ENCODE measurements at regions not wholly inside any gene's neighbourhood (a gene's known extent, or its start where the extent isn't known, plus 50 kb on each side); places are given as distances from the start of the nearest gene placed in this dataset.
"Not testable (repeated sequence)": the region's sequence is repeated elsewhere in the genome, so short reads cannot be mapped to it uniquely, and the experiment has no call there.

DNA sequence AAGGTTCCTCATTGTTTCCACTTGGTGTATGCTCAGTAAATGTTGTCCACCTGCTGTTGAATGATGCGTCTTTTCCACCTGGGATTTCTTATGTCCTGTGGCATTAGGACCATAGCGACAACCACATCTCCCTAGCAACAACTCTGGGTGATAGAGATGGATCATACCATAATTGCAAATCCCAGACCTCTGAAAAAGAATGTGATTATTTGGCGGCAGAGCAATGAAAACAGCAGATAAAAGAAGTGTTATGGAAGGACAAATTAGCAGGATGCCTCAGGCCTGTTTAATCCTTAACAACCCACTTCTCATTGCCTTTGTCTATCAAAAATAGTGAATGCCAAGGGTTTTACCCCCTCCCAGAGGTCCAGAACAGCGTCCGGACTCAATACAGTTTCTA is 278.9 kb downstream of the TSN start:
- no peak overlapping the region for H3K4me3 ChIP-seq (ENCODE audit: low read depth, low read length)
- H3K27me3 ChIP-seq (ENCODE audit: control insufficient read depth, insufficient read depth, low read length): no peaks in the 10 kb centered on the region
- no peaks in the 10 kb centered on the region for H3K9me3 ChIP-seq (ENCODE audit: control insufficient read depth, insufficient read depth, low read length)
- ChIA-PET POLR2A (no interaction called here), CTCF (no interaction called here)
- TF ChIP-seq CTCF (IDR thresholded peaks at IDR 0.05; ENCODE audit: low read depth, low read length): no peak
- H3K27ac ChIP-seq (ENCODE audit: low read depth, low read length): no peak overlapping the region
- DNase-seq (ENCODE audit: low read depth, low spot score): no peak

GRCh38 chr2:122034777-122035176 is 279.3 kb downstream of the TSN start:
- DNase-seq (ENCODE audit: low read depth, low spot score): no peak
- no peaks in the 10 kb centered on the region for H3K9me3 ChIP-seq (ENCODE audit: control insufficient read depth, insufficient read depth, low read length)
- CTCF ChIA-PET: no interaction called here
- no peak overlapping the region for H3K4me3 ChIP-seq (ENCODE audit: low read depth, low read length)
- no peak overlapping the region for H3K27ac ChIP-seq (ENCODE audit: low read depth, low read length)
- no peaks in the 10 kb centered on the region for H3K27me3 ChIP-seq (ENCODE audit: control insufficient read depth, insufficient read depth, low read length)
- no peak for TF ChIP-seq CTCF (IDR thresholded peaks at IDR 0.05; ENCODE audit: low read depth, low read length)
- POLR2A ChIA-PET: no interaction called here

- POLR2A ChIA-PET; CTCF ChIA-PET; H3K9me3 ChIP-seq (ENCODE audit: control insufficient read depth, insufficient read depth, low read length): not testable (repeated sequence)
Observed at GRCh38 chr2:122038816-122039215, 283.4 kb downstream of the TSN start.

GRCh38 chr2:122041455-122041854 is 286.0 kb downstream of the TSN start:
- Histone ChIP-seq H3K27me3 (ENCODE audit: control insufficient read depth, insufficient read depth, low read length) (no peaks in the 10 kb centered on the region), H3K4me3 (ENCODE audit: low read depth, low read length) (no peak overlapping the region), H3K27ac (ENCODE audit: low read depth, low read length) (no peak overlapping the region), H3K9me3 (ENCODE audit: control insufficient read depth, insufficient read depth, low read length) (no peaks in the 10 kb centered on the region)
- ChIA-PET POLR2A (no interaction called here), CTCF (no interaction called here)
- DNase-seq (ENCODE audit: low read depth, low spot score): no peak
- TF ChIP-seq CTCF (IDR thresholded peaks at IDR 0.05; ENCODE audit: low read depth, low read length): no peak

More at GRCh38 chr2:122038816-122039215, 283.4 kb downstream of the TSN start:
- DNase-seq (ENCODE audit: low read depth, low spot score); H3K27me3 ChIP-seq (ENCODE audit: control insufficient read depth, insufficient read depth, low read length); H3K4me3 ChIP-seq (ENCODE audit: low read depth, low read length); H3K27ac ChIP-seq (ENCODE audit: low read depth, low read length): not testable (repeated sequence)

DNA sequence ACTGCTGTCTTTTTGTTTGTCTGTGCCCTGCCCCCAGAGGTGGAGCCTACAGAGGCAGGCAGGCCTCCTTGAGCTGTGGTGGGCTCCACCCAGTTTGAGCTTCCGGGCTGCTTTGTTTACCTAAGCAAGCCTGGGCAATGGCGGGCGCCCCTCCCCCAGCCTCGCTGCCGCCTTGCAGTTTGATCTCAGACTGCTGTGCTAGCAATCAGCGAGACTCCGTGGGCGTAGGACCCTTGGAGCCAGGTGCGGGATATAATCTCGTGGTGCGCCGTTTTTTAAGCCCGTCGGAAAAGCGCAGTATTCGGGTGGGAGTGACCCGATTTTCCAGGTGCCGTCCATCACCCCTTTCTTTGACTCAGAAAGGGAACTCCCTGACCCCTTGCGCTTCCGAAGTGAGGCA is 296.2 kb downstream of the TSN start:
- H3K27me3 ChIP-seq (ENCODE audit: control insufficient read depth, insufficient read depth, low read length); DNase-seq (ENCODE audit: low read depth, low spot score); H3K4me3 ChIP-seq (ENCODE audit: low read depth, low read length); CTCF ChIA-PET; POLR2A ChIA-PET; H3K9me3 ChIP-seq (ENCODE audit: control insufficient read depth, insufficient read depth, low read length); H3K27ac ChIP-seq (ENCODE audit: low read depth, low read length): not testable (repeated sequence)

GRCh38 chr2:122055521-122055931 is 300.1 kb downstream of the TSN start:
- H3K4me3 ChIP-seq (ENCODE audit: low read depth, low read length): no peak overlapping the region
- H3K27me3 ChIP-seq (ENCODE audit: control insufficient read depth, insufficient read depth, low read length): no peaks in the 10 kb centered on the region
- CTCF ChIA-PET: no interaction called here
- H3K9me3 ChIP-seq (ENCODE audit: control insufficient read depth, insufficient read depth, low read length): no peaks in the 10 kb centered on the region
- DNase-seq (ENCODE audit: low read depth, low spot score): no peak
- POLR2A ChIA-PET: no interaction called here
- H3K27ac ChIP-seq (ENCODE audit: low read depth, low read length): no peak overlapping the region
- no peak for TF ChIP-seq CTCF (IDR thresholded peaks at IDR 0.05; ENCODE audit: low read depth, low read length)
